PC-3 (cell line): ENCODE measurements at regions not wholly inside any gene's neighbourhood (a gene's known extent, or its start where the extent isn't known, plus 50 kb on each side); places are given as distances from the start of the nearest gene placed in this dataset.

Source experiments
- ATAC-seq: fragments of 200-7000 bp; cut with Tn5 transposase; 2 replicates; pipeline ENCODE4 v1.9.1; 2020; ENCODE audit warnings: mild to moderate bottlenecking, moderate library complexity
- BruUV-seq: library from RNA; stranded (reverse); fragments of 400-500 nt; replicated peaks from 2 replicates; lab custom pipeline; 2021; lab: Mats Ljungman, UMichigan
- CTCF ChIA-PET: fragments of 300-600 bp; sonication (Branson Sonifier 250); formaldehyde crosslinking; loops from one replicate; lab custom pipeline; 2022; ENCODE audit warnings: antibody characterized with exemption; lab: Charles Lee
- POLR2A ChIA-PET: fragments of 300-600 bp; sonication (Branson Sonifier 250); formaldehyde crosslinking; loops from one replicate; lab custom pipeline; 2022; ENCODE audit warnings: antibody characterized with exemption; ENCODE audit not compliant: unreplicated experiment; lab: Charles Lee
- DNase-seq: peaks from one replicate; pipeline ENCODE4 v3.0.0-alpha.2; 2015
- H2AFZ ChIP-seq: fragments of 300-600 bp; sonication (generic); 2 replicates; pipeline ENCODE4 v1.6.0; 2016; ENCODE audit warnings: antibody characterized with exemption, low read length
- H3F3A ChIP-seq: fragments of 300-600 bp; sonication (generic); one replicate; pipeline ENCODE4 v1.6.0; 2017; ENCODE audit warnings: antibody characterized with exemption, low read length, control low read depth, mild to moderate bottlenecking; ENCODE audit not compliant: unreplicated experiment
- H3K27ac ChIP-seq: fragments of 300-600 bp; sonication (generic); 2 replicates; pipeline ENCODE4 v1.5.1; 2016; ENCODE audit warnings: mild to moderate bottlenecking, low read length
- H3K27me3 ChIP-seq: fragments of 300-600 bp; sonication (generic); 2 replicates; pipeline ENCODE4 v1.6.1; 2016; ENCODE audit warnings: low read length, mixed read lengths
- H3K36me3 ChIP-seq: fragments of 300-600 bp; sonication (generic); 2 replicates; pipeline ENCODE4 v1.6.1; 2016; ENCODE audit warnings: low read depth, mixed run types, low read length, mixed read lengths
- H3K4me1 ChIP-seq: fragments of 300-600 bp; sonication (generic); 2 replicates; pipeline ENCODE4 v1.5.1; 2016; ENCODE audit warnings: low read length; ENCODE audit not compliant: insufficient read depth
- H3K4me2 ChIP-seq: fragments of 300-600 bp; sonication (generic); 2 replicates; pipeline ENCODE4 v1.6.0; 2016; ENCODE audit warnings: low read length
- H3K4me3 ChIP-seq: fragments of 300-600 bp; sonication (generic); 2 replicates; pipeline ENCODE4 v1.5.1; 2016; ENCODE audit warnings: mild to moderate bottlenecking, low read length, mixed read lengths
- H3K79me2 ChIP-seq: fragments of 300-600 bp; sonication (generic); 2 replicates; pipeline ENCODE4 v1.6.1; 2017; ENCODE audit warnings: low read length, mixed read lengths
- H3K9ac ChIP-seq: fragments of 300-600 bp; sonication (generic); 2 replicates; pipeline ENCODE4 v1.6.0; 2016; ENCODE audit warnings: mild to moderate bottlenecking, low read length
- H3K9me2 ChIP-seq: fragments of 300-600 bp; sonication (generic); replicated peaks from 2 replicates; pipeline ENCODE4 v1.6.1; 2016; ENCODE audit warnings: mixed run types, low read length, mixed read lengths
- H3K9me3 ChIP-seq: fragments of 300-600 bp; sonication (generic); 2 replicates; pipeline ENCODE4 v1.6.1; 2016; ENCODE audit warnings: low read length, mixed read lengths
- H4K20me1 ChIP-seq: fragments of 300-600 bp; sonication (generic); 2 replicates; pipeline ENCODE4 v1.6.1; 2016; ENCODE audit warnings: low read length, mixed read lengths
- EZH2 ChIP-seq: fragments of 300-600 bp; sonication (generic); IDR thresholded peaks from one replicate; pipeline ENCODE4 v1.6.1; 2017; ENCODE audit warnings: antibody characterized with exemption, mild to moderate bottlenecking, low read length; ENCODE audit not compliant: unreplicated experiment
- EZH2phosphoT487 ChIP-seq: fragments of 300-600 bp; sonication (generic); IDR thresholded peaks from 2 replicates; pipeline ENCODE4 v1.6.1; 2018; ENCODE audit warnings: mild to moderate bottlenecking, antibody characterized with exemption, low read length, borderline replicate concordance
- intact Hi-C: fragments of 100-400 bp; cut with micrococcal nuclease; formaldehyde crosslinking; loops from 2 replicates; pipeline ENCODE4 v1.9.0; 2023
- TF ChIP-seq, protein P1 (sequence below): fragments of 300-600 bp; sonication (generic); conservative IDR thresholded peaks from 2 replicates; pipeline ENCODE4 v1.5.1; 2017; ENCODE audit warnings: antibody characterized with exemption, low read depth, mild to moderate bottlenecking, low read length

DNA sequence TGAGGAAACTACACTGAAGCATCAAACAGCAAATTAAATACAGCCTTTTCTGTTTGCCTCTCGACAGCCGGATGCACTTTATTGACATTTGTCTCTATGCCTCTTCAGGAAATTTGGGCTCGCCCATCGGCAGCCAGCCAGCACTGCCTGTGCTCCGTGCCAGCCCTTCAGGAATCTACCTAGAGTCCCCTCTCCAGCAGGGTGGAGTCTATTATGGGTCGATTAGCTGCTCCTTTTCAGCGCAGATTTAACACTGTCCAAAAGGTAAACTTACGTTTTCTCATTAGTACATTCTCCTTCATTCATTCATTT lies 91.5 kb downstream of the MYCN start:
- no peaks in the 10 kb centered on the region for H3K4me1 ChIP-seq
- no peak for TF ChIP-seq EZH2
- TF ChIP-seq, protein P1, sequence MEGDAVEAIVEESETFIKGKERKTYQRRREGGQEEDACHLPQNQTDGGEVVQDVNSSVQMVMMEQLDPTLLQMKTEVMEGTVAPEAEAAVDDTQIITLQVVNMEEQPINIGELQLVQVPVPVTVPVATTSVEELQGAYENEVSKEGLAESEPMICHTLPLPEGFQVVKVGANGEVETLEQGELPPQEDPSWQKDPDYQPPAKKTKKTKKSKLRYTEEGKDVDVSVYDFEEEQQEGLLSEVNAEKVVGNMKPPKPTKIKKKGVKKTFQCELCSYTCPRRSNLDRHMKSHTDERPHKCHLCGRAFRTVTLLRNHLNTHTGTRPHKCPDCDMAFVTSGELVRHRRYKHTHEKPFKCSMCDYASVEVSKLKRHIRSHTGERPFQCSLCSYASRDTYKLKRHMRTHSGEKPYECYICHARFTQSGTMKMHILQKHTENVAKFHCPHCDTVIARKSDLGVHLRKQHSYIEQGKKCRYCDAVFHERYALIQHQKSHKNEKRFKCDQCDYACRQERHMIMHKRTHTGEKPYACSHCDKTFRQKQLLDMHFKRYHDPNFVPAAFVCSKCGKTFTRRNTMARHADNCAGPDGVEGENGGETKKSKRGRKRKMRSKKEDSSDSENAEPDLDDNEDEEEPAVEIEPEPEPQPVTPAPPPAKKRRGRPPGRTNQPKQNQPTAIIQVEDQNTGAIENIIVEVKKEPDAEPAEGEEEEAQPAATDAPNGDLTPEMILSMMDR = no peak
- no peak for TF ChIP-seq EZH2phosphoT487
- DNase-seq (peak; percentile 7), ATAC-seq (no peak)
- H2AFZ ChIP-seq = no peak overlapping the region
- ChIA-PET CTCF (no interaction called here), POLR2A (no interaction called here)
- no peaks in the 10 kb centered on the region for H4K20me1 ChIP-seq
- H3F3A ChIP-seq = no peaks in the 10 kb centered on the region
- H3K79me2 ChIP-seq = no peaks in the 10 kb centered on the region
- no peaks in the 10 kb centered on the region for H3K9me2 ChIP-seq
- no peaks in the 10 kb centered on the region for H3K9me3 ChIP-seq
- no peak overlapping the region for H3K4me3 ChIP-seq
- H3K27ac ChIP-seq = no peak overlapping the region
- H3K27me3 ChIP-seq = peaks cover 4% of the 10 kb centered on the region; the same call in 1 of the 2 replicates
- no peak overlapping the region for H3K9ac ChIP-seq
- no TSS peak for BruUV-seq
- no peaks in the 10 kb centered on the region for H3K36me3 ChIP-seq
- intact Hi-C loops = no loop called here
- no peak overlapping the region for H3K4me2 ChIP-seq

DNA sequence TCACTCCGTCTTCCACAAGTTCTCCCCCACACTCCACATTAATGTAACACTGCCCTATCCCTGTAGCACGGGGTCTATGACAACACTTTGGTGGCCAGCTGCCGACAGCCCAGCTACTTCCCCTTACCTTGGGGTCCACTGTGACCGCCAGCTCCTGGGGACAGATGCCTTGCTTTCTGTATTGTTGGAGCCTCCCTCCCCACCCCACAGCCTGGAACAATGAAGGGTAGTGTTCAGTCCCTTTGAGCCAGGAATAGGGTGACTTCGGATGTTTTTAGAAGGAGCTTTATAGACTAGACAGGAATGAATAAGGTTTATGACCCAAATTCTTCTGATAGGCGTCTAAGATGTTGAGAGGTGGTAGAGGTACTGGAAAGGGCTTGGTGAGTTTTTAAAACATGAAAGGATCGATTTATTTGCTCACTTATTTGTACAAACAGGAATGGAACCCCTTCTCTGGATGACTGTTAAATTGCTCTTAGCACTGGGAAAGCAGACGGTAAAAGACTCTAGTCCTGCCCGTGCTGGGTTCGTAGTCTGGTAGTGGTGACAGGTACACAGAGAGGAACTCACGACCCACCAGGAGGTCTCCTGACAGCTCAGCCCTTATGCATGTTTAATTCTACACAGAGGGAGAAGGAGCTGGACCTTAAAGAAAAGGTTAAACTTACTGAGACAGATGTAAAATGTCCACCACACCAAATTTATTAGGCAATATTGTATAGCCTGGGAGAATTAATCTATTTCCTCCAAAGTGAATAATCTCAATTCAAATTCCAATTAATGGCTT lies 90.9 kb downstream of the MYCN start:
- ChIA-PET CTCF (no interaction called here), POLR2A (no interaction called here)
- H3K4me2 ChIP-seq = no peak overlapping the region
- no peaks in the 10 kb centered on the region for H4K20me1 ChIP-seq
- no peak for TF ChIP-seq EZH2
- TF ChIP-seq EZH2phosphoT487 = no peak
- TF ChIP-seq, protein P1 = no peak
- intact Hi-C loops = no loop called here
- H3K27me3 ChIP-seq = peaks cover 4% of the 10 kb centered on the region; the same call in 1 of the 2 replicates
- no TSS peak for BruUV-seq
- H3K4me1 ChIP-seq = no peaks in the 10 kb centered on the region
- H2AFZ ChIP-seq = no peak overlapping the region
- no peak for ATAC-seq
- DNase-seq = no peak
- no peaks in the 10 kb centered on the region for H3K9me3 ChIP-seq
- H3F3A ChIP-seq = no peaks in the 10 kb centered on the region
- no peak overlapping the region for H3K27ac ChIP-seq
- H3K9ac ChIP-seq = no peak overlapping the region
- H3K79me2 ChIP-seq = no peaks in the 10 kb centered on the region
- no peaks in the 10 kb centered on the region for H3K9me2 ChIP-seq
- no peak overlapping the region for H3K4me3 ChIP-seq
- no peaks in the 10 kb centered on the region for H3K36me3 ChIP-seq

DNA sequence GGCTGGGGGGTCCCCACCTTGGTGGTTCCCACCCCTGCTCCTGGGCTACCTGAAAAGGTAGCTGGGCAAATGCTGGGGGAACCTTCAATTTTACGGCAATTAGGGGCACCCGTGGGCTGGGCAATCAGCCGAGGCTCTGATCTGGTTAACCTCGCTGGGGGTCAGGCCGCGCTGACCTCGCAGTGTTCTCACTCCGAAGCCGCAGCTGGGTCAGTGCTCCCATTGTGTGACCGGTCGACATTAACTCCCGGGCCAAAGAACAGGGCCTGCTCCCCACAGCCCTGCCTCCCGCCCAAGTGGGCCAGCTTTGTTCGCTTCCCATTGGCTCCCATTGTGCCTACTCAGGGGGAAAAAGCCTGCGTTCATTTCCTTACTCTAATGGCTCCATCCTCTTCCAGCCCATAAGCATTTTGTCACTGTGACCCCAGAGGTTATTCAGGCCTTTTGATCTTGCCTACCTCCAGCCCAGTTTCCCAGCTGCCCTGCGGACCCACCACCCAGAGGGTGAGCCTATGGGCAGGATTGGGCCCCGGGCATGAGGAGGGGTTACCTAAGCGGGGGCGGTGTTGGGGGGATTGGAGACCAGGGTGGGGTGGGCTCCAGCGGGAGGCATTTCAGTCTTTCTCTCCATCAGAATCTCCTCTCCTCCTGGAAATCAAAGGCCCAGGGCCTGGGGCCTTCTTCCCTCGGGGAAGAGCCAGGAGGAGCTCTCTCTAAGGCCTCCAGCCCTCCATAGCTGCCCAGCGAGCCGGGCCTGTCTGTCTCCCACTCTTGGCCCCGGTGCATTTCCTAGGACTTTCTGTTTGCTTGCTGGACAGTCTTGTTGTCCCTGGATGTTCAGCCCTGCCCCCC lies 90.1 kb downstream of the MYCN start:
- Histone ChIP-seq H3K9me3 (no peaks in the 10 kb centered on the region), H3K4me1 (no peaks in the 10 kb centered on the region), H3F3A (no peaks in the 10 kb centered on the region), H3K4me3 (no peak overlapping the region), H4K20me1 (no peaks in the 10 kb centered on the region), H3K36me3 (no peaks in the 10 kb centered on the region), H2AFZ (no peak overlapping the region), H3K4me2 (no peak overlapping the region), H3K27ac (no peak overlapping the region), H3K9me2 (no peaks in the 10 kb centered on the region), H3K79me2 (no peaks in the 10 kb centered on the region), H3K9ac (no peak overlapping the region), H3K27me3 (peaks cover 4% of the 10 kb centered on the region; the same call in 1 of the 2 replicates)
- intact Hi-C loops = no loop called here
- DNase-seq (no peak), ATAC-seq (no peak)
- POLR2A ChIA-PET = no interaction called here
- CTCF ChIA-PET = no interaction called here
- BruUV-seq = no TSS peak
- TF ChIP-seq EZH2 (no peak), EZH2phosphoT487 (no peak)
- TF ChIP-seq, protein P1 = no peak
